ENCODE measurements at regions not wholly inside any gene's neighbourhood (a gene's known extent, or its start where the extent isn't known, plus 50 kb on each side); places are given as distances from the start of the nearest gene placed in this dataset.
"Not testable (repeated sequence)": the region's sequence is repeated elsewhere in the genome, so short reads cannot be mapped to it uniquely, and the experiment has no call there.

- not testable (repeated sequence) for DNase-seq (ENCODE audit: low read depth in 3 of 3)
Measured at GRCh38 chr2:87638872-87639271, 109.0 kb upstream of the PLGLB2 start.

- DNase-seq (ENCODE audit: low read depth in 3 of 3), result not testable (repeated sequence)
Measured at GRCh38 chr2:87639801-87640440, 108.0 kb upstream of the PLGLB2 start.

DNA sequence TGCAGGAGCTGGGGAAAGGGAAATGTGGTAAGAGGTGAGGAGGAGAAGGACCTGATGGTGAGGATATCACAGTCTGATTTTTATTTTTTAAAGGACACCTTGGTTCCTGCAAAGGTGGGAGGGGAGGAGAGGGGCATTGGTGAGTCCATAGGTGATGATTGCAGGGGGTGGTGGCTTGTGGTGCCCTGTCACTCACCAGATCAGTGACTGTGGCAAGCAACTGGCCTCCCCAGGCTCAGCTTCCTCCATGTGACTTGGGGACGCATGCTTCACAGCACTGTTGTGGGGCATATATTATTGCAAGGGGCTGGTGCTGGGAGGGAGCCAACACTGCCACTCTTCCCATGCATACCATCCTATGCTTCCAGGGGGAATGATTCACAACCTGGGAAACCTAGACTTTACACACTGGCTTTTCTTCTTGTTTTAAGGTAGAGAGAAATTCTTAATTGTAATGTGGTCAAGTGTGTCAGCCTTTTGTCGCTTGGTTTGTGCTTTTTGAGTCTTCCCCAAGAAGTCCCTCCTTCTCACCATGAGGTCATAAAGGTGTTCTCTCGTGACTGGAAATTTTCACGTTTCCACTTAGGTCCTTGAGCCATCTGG, 106.8 kb upstream of the PLGLB2 start:
- not testable (repeated sequence) for DNase-seq (ENCODE audit: low read depth in 3 of 3)

DNA sequence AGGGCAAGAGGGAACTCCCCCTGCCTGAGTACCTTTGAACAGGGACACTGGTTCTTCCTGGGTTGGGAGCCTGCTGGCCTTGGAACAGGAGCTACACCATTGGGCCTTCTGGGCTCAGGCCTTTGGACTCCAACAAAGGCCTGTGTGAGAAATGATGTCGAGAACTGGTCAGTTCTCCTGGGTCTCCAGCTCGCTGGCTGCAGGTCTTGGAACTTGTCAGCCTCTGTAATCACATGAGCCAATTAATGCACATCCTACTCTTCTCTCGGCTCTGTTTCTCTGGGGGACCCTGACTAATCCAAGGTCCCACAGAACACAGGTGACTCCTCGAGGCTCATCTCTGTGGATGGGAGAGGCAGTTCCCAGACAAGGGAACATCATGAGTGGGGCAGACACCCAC, 104.7 kb upstream of the PLGLB2 start:
- not testable (repeated sequence) for DNase-seq (ENCODE audit: low read depth in 3 of 3)

DNA sequence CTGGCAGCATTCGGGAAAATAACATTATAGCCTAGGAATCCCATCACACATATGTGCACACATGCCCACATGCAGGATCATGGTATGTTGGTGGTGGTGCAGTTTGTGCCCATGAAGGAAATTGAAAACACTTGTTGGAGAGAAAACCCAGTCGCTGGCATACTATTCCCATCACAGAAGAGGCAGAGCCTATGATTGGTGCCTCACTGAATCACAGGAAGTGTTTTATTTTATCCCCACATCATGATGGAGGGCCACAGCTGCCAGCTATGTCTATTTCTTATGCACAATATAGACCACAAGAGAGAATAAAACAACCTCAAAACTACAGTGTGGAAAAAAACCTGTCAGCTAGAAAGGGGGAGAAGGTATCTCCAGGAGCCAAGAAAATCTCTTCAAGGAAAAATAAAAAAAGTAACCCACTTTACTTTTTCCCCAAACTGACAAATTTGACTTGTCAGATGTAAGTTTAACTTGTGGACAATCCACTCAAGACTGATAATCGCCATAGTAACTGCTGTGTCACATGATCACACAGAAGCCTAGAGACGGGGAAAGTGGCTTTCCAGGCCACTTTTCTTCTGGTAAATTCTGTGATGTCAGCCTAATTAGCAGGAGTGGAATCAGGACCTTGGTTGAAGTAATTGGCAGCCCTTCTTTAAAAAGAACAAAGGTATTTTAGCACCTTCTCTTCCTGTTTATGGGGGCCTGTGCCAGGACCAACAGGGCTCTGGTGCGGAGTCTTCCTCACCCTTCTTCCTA, 100.0 kb upstream of the PLGLB2 start:
- DNase-seq (ENCODE audit: low read depth in 3 of 3), result not testable (repeated sequence)

DNA sequence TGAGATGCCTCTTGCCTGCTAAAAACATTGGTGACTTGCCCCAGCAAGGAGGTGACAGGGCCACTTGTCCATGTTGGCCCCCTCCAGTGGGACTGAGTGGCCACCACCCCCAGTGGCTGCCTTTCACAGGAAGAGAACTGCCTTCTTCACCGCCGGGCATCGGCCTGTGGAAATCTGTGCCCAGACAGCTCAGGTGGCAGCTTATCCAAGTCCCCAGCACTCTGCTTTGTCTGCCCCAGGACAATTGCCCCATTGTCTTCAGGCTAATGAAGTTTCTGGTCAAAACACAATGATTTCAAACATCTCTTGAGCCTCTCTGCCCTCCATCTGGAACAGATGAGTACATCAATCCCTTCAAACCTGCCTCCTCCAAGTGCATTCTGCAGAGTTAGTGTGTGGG, 99.1 kb upstream of the PLGLB2 start:
- not testable (repeated sequence) for DNase-seq (ENCODE audit: low read depth in 3 of 3)

GRCh38 chr2:87649871-87650270, 98.0 kb upstream of the PLGLB2 start:
- not testable (repeated sequence) for DNase-seq (ENCODE audit: low read depth in 3 of 3)

DNA sequence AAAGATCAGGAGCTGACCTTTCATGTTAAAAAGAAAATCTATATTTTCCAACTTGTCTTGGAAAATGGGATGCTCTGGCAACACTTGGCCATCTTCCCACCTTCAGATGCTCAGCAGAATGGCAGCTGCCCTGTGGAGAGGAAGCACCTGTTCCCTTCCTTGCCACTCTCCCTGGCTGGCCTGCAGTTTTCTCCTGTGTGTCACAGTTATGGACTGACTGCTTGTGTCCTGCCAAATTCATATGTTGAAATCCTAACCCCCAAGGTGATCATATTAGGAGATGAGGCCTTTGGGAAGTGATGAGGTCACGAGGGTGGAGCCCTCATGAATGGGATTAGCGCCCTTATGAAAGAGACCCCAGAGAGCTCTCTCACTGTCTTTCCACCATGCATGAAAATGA, 97.0 kb upstream of the PLGLB2 start:
- DNase-seq (ENCODE audit: low read depth in 3 of 3), result not testable (repeated sequence)

DNA sequence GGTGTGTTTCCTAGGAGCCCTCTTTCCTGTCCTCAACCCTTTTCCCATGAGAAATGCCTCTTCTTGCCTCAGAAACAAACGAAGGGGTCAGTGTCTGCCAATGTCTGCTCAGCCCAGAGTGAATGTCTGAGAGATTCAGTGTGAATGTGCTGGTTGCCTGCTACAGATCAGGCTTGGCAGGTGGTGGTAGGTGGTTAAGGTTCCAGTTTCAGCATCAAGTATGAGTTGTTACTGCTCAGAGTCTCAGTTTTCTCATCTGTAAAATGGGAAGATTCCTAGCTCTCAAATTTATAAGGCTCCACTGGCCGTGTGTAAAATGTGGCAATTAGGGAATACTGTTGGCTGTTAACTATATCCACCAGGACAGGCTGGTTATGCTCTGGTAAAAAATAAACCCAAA, 96.3 kb upstream of the PLGLB2 start:
- not testable (repeated sequence) for DNase-seq (ENCODE audit: low read depth in 3 of 3)

- DNase-seq (ENCODE audit: low read depth in 3 of 3), result not testable (repeated sequence)
Measured at GRCh38 chr2:87653373-87653772, 94.5 kb upstream of the PLGLB2 start.

DNA sequence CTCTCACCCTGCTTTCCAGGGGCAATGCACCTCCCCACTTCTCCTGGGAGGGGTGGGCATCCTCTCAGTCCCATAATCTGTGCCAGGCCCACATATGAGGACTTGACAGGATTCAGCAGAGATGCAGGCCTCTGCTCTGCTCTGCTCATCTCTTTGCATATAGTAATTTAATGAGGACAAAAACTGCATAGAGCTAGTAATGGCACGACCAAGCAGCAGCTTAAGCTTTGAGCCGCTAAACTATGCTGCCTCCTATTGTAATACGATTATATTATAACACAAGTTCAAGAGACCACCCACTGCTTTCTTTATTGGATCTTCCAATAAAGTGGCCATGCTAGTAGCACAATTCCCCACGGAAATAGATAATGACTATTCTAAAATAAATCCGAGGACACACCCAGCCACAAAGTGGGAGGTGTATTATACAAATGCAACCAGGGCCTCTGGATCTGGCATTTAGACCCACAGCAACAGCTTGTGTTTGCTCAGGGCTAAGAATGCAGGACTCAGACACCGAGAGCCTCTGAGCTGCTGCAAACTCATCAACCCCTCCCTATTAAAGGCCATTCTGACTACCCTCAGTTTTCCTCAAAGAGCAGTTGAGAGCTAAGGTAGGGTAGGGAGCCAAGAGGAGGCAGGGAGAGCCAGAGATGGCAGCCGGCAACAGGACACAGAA, 93.6 kb upstream of the PLGLB2 start:
- DNase-seq (ENCODE audit: low read depth in 3 of 3), result not testable (repeated sequence)

- DNase-seq (ENCODE audit: low read depth in 3 of 3), result not testable (repeated sequence)
Measured at GRCh38 chr2:87657915-87658314, 90.0 kb upstream of the PLGLB2 start.

GRCh38 chr2:87658357-87658756, 89.5 kb upstream of the PLGLB2 start:
- DNase-seq (ENCODE audit: low read depth in 3 of 3), result not testable (repeated sequence)

- not testable (repeated sequence) for DNase-seq (ENCODE audit: low read depth in 3 of 3)
Measured at GRCh38 chr2:87658976-87659375, 88.9 kb upstream of the PLGLB2 start.

- not testable (repeated sequence) for DNase-seq (ENCODE audit: low read depth in 3 of 3)
Measured at GRCh38 chr2:87660164-87660563, 87.7 kb upstream of the PLGLB2 start.

GRCh38 chr2:87662316-87663290, 85.3 kb upstream of the PLGLB2 start:
- DNase-seq (ENCODE audit: low read depth in 3 of 3), result not testable (repeated sequence)

GRCh38 chr2:87663347-87663746, 84.5 kb upstream of the PLGLB2 start:
- DNase-seq (ENCODE audit: low read depth in 3 of 3), result not testable (repeated sequence)

DNA sequence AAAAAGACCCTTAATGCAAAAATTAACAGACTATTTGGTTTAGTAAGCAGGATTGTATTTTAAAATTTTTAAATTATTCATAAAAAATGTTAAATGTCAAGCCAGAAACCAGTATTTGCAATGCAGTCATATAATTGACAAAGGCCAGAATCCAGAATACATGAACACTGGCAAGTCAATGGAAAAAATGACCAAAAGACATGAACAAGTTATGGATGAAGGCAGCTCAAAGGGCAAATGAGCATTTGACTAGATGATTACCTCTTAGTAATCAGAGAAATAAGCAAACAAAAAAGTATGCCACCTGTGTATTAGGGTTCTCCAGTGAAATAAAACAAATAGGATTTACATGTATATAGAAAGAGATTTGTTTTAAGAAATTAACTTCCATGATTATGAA, 80.9 kb upstream of the PLGLB2 start:
- DNase-seq (ENCODE audit: low read depth in 3 of 3), result not testable (repeated sequence)

DNA sequence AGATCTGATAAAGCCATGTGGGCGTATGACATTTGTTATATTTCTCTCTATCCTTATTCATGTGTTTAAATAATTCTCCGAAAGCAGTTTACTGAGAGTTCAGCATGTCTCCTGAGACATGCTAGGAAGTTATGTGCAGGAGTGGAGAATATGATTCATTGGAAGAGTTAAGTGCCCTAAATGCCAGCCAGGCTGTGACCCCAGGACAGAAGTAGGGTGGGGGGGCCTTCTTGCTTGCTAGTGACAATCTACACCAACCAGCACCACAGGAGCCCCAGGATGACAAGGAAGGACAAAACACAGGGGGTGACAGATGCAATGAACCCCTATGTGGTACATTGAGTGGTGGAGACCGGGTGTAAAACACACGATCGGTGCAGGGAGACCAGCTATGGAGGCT, 79.5 kb upstream of the PLGLB2 start:
- not testable (repeated sequence) for DNase-seq (ENCODE audit: low read depth in 3 of 3)

- not testable (repeated sequence) for DNase-seq (ENCODE audit: low read depth in 3 of 3)
Measured at GRCh38 chr2:87669633-87670231, 78.2 kb upstream of the PLGLB2 start.

GRCh38 chr2:87672404-87672803, 75.5 kb upstream of the PLGLB2 start:
- DNase-seq (ENCODE audit: low read depth in 3 of 3), result not testable (repeated sequence)
